GM12874 (cell line): ENCODE measurements at regions not wholly inside any gene's neighbourhood (a gene's known extent, or its start where the extent isn't known, plus 50 kb on each side); places are given as distances from the start of the nearest gene placed in this dataset.

Source experiments
- TF ChIP-seq, protein P1 (sequence below): IDR thresholded peaks from 2 replicates; pipeline ENCODE4 v1.5.1; 2011; ENCODE audit warnings: low read depth, mild to moderate bottlenecking, control low read depth, low read length, moderate library complexity; ENCODE audit not compliant: insufficient read depth

GRCh38 chr7:45482451-45482850, 91.7 kb upstream of the ADCY1 start:
- TF ChIP-seq, protein P1, sequence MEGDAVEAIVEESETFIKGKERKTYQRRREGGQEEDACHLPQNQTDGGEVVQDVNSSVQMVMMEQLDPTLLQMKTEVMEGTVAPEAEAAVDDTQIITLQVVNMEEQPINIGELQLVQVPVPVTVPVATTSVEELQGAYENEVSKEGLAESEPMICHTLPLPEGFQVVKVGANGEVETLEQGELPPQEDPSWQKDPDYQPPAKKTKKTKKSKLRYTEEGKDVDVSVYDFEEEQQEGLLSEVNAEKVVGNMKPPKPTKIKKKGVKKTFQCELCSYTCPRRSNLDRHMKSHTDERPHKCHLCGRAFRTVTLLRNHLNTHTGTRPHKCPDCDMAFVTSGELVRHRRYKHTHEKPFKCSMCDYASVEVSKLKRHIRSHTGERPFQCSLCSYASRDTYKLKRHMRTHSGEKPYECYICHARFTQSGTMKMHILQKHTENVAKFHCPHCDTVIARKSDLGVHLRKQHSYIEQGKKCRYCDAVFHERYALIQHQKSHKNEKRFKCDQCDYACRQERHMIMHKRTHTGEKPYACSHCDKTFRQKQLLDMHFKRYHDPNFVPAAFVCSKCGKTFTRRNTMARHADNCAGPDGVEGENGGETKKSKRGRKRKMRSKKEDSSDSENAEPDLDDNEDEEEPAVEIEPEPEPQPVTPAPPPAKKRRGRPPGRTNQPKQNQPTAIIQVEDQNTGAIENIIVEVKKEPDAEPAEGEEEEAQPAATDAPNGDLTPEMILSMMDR: no peak

DNA sequence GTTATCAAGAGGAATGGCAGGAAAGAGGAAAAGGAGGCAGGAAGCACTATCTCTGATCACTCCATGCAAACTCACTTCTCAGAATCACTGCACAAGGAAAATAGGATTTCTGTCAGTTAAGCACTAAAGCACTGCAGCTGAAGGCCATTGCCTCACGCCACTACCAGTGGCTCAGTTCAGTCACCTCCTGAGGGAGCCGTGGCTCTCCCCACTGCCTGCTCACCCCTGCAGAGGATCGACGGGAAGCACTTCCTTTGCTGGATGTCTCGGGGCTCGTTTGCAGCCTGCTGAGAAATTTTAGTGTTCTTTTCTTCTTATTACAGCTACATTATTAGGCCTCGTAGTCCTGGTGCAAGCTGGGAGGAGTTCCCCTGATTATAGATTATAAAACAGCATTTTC, 90.1 kb upstream of the ADCY1 start:
- TF ChIP-seq, protein P1: no peak

DNA sequence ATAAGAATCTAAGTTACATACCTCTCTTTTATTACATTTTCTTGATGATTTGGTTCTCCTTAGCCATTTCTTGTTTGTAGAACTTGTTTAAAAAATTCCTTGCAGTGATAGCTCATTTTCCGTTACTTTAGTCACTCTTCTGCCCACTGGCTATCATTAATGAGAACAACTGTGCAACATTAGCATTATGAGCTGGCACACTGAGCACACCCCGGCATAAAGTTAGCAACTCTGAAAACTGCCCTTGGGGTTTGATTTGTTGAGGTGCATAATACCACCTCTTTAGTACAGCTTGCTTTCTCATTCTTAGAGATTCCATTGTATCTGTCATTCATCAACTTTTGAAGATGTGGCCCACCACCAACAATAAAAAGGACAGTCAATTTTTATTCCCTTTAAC, 87.6 kb upstream of the ADCY1 start:
- TF ChIP-seq, protein P1: no peak

- TF ChIP-seq, protein P1: no peak
Measured at GRCh38 chr7:45494885-45495284, 79.3 kb upstream of the ADCY1 start.

DNA sequence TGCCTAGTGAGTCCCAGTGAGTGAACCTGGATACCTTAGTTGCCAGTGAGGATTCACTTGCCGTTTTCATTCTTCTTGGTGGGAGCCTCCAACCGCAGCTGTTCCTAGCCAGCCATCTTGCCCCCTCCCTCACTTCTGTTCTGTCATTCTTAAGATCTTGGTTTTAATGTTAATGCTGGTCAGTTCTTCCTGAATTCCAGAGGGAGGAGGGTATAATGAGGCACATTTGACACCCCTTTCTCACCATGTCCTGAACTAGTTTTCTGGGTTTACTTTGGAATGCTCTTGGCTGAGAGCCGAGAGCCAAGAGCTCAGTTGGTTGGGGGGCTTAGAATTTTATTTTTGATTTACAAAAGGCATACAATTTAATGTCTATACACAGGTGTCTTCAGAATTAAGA, 78.5 kb upstream of the ADCY1 start:
- TF ChIP-seq, protein P1: no peak

- TF ChIP-seq, protein P1: no peak
Measured at GRCh38 chr7:45500257-45500656, 73.9 kb upstream of the ADCY1 start.

GRCh38 chr7:45501791-45502190, 72.4 kb upstream of the ADCY1 start:
- TF ChIP-seq, protein P1: no peak

- TF ChIP-seq, protein P1: no peak
Measured at GRCh38 chr7:45506059-45506458, 68.1 kb upstream of the ADCY1 start.
